Left lobe of liver (tissue), 2 donors: ENCODE measurements at regions not wholly inside any gene's neighbourhood (a gene's known extent, or its start where the extent isn't known, plus 50 kb on each side); places are given as distances from the start of the nearest gene placed in this dataset.
A peak's percentile ranks its signal among the peaks of the same experiment; 100 is the strongest.

ENCODE experiments used
- ATAC-seq: fragments of 200-7000 bp; cut with Tn5 transposase; one replicate; pipeline ENCODE4 v1.9.1; 2020; ENCODE audit warnings: mild to moderate bottlenecking, moderate library complexity
- DNase-seq: peaks from one replicate; pipeline ENCODE4 v3.0.0-alpha.2; 2020; ENCODE audit warnings: low spot score
- donor health status: DM: no; HTN: no; CAD: no; lungs with moderate emphysema.
- donor health status: DM: no; HTN: yes; CAD: no.

- no peak for ATAC-seq
- no peak for DNase-seq
Observed at GRCh38 chr12:126706300-126706699, 1560.7 kb upstream of the TMEM132C start.

GRCh38 chr12:126708492-126708896, 1558.5 kb upstream of the TMEM132C start:
- no peak for DNase-seq
- ATAC-seq = no peak

DNA sequence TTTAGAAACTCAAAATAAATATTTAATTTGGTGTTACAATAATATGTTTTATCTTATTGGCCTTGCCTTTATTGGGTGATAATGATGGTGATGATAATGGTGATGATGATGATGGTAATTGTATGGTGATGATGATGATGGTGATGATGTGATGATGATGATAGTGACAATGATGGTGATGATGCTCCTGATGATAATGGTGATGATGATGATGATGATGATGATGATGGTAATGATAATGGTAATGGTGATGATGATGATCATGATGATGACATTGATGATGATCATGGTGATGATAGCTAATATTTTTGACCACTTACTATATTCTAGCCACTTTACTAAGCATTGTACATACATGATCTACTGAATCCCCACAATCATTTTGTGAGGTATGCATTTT, 1548.6 kb upstream of the TMEM132C start:
- DNase-seq = no peak
- no peak for ATAC-seq

GRCh38 chr12:126719912-126720705, 1546.9 kb upstream of the TMEM132C start:
- no peak for DNase-seq
- ATAC-seq = no peak

- DNase-seq (no peak), ATAC-seq (no peak)
Observed at GRCh38 chr12:126726481-126727217, 1540.3 kb upstream of the TMEM132C start.

DNA sequence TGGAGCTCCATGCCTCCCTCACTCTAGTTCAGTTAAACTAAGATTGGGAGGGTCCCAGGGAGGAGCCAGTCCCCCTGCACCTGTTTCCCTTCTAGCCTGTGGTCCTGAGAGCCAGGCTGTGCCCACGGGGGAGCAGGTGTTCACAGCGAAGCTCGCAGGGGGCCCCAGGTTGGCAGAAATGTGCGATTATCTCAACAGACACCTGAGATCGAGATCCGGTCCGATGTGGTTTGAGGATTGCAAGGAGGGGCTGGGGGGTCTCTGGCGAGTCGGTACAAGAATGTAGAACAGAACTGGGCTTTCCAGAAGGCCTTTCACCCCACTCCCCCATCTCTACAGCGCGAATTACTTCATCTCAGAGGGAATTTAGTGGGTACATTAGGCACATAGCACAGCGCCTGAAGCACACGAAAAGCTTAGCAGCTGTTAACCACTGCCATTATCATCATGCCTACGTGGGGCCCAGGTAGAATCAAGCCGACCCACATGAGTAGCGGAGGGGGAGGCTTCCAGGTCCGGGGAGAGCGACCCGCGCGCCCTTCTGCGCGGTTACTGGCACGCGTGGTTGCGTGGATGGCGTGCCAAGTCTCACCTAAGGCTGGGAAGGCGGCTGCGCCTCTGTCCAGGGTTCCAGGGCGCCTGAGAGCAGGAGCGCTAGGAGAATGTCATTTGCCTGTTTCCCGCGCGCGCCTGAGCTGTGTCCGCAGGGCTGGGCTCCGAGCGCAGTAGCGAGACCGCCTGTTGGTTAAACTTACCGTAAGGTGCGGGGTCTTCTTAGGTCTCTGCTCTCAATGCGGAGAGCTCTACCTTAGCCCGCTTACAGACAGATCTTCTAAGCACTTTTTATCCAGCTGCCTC, 1539.5 kb upstream of the TMEM132C start:
- DNase-seq (no peak), ATAC-seq (no peak)

DNA sequence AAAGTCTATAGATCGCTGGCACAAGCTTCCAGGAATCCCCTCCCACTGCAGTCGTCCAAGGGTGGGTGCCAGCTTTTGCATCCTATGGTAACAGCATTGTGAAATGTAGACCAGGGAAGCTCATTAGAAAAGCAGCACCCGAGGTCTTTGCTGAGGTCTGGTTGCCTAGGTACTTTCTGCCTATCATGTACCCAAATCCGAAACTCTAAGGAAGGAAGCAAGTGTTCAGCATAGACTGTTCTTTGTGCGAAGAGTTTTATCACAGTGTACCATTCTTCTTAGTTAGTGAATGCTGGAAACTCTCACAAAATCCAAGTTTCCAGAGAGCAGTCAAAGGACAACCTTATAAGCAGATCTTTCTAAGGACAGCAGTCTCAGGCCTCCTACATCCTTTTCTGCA, 1532.7 kb upstream of the TMEM132C start:
- DNase-seq (no peak), ATAC-seq (no peak)

DNA sequence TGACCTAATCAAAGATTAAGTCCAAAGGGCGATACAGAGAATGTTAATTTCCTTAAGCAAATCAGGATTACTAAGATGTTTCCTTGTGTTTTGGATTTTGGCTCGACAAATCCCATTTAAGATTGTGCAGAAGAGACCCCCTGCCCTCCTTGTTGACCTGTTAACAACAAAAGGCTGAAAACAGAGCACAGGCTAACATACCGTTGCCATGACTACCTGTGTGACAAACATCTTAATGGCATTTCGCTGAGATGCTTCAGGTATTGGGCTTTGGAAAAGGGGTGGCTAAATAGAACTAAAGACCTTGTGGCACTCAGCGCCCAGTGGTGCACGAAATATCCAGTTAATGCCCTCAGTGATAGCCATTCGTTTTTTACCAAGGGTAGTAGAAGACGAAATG, 1532.3 kb upstream of the TMEM132C start:
- ATAC-seq (no peak), DNase-seq (no peak)

DNA sequence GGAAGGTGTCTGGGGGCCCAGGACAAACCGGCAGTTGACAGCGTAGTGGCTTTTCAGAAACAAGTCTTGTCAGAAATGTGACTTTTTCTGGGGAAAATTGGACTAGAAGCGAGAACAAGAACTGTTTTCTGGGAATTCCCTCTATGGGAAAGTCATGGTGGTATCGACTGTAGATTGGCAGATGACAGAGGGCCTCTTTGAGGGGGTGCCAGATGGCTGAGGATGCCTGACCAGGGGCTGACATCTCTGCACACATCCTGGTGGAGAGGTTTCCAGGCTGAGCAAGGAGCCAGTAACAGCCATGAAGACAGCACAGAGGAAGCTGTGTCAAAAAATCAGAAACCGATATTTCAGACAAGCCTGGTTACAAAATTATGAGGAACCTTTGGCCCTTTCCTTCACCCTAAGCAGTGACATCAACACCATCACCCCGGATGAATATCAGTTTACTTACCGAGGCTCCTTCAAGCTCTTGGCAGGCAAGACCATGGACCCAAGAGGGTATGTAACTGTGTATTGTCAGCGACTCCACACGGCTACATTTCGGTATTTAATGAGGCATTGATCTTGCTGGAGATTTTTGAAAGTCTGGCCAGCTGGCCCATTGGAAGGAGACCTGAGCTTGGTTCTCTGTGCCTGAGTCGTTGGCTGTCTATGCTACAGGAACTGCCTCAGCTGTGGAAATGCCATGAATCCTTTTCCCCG, 1525.3 kb upstream of the TMEM132C start:
- DNase-seq (no peak), ATAC-seq (no peak)

- DNase-seq = no peak
- no peak for ATAC-seq
Observed at GRCh38 chr12:126742241-126742641, 1524.7 kb upstream of the TMEM132C start.

DNA sequence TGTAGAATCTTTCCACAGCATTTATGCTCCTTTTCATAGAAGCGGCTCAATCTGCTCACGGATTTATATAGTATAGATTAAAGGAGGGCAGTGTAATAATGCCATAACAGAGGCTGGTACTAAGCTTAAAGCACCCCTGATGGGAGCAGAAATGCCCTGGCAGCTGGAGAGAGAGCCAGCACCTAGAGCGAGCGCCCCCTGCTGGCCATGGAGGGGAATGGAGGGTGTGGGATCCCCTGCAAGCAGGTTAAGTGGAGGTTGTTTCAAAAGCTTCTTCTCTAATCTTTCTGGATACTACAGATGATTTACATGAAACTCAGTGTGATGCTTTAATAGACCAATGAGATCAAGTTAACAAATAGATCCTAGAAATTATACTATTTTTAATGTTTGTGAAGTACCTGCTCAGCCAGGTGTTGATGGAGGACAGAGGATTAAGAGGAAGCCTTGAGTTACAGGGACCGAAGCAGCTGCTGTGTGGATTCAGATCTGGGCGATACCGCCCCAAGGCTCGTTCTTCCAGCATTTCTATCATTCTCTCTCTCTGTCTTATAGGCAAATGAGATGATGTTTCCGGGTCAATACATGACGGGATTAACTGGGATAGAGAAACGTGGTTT, 1519.3 kb upstream of the TMEM132C start:
- DNase-seq (peak; percentile 50), ATAC-seq (peak; percentile 86)

GRCh38 chr12:126752021-126752420, 1514.9 kb upstream of the TMEM132C start:
- no peak for ATAC-seq
- no peak for DNase-seq

GRCh38 chr12:126757326-126757725, 1509.6 kb upstream of the TMEM132C start:
- ATAC-seq = no peak
- DNase-seq = no peak

GRCh38 chr12:126760092-126760491, 1506.9 kb upstream of the TMEM132C start:
- no peak for ATAC-seq
- DNase-seq = no peak

DNA sequence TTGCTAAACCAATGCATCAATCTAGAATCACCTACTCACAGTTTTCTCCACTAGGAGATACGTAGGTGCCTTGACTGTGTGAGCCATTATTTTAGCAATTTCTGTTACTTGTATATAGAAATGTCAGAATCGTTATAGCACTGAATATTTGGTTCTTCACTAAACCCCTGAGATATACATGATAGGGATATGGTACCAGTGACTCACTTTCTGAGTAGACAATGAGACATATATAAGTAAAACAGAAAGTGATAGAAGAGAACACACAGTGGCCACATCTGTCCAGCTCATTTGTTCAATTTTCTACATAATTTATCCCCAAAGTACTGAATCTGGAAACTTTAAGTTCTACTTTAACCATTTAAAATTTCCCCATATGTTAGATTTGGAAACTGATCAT, 1505.5 kb upstream of the TMEM132C start:
- no peak for ATAC-seq
- no peak for DNase-seq

GRCh38 chr12:126762150-126762549, 1504.8 kb upstream of the TMEM132C start:
- ATAC-seq (no peak), DNase-seq (no peak)

- ATAC-seq (no peak), DNase-seq (no peak)
Observed at GRCh38 chr12:126763359-126763758, 1503.6 kb upstream of the TMEM132C start.

DNA sequence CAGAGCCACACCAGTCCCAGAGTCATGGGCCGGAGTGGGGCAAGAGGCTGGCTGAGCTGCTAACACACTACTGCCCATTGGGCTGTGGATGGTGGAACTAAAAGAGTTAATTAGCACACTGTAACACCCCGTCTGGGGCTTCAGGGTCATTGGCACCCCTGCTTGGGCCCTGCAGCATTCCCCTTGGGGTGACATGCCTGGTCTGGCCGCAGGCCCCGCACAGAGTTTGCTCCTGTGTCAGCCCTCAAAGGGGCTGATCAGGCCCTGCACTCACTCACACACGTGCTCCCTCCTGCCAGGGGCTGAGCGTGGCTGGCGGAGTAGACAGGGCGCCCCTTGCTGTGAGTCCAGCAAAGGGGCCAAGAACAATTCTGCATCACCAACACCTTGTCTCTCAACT, 1499.6 kb upstream of the TMEM132C start:
- ATAC-seq (no peak), DNase-seq (no peak)

DNA sequence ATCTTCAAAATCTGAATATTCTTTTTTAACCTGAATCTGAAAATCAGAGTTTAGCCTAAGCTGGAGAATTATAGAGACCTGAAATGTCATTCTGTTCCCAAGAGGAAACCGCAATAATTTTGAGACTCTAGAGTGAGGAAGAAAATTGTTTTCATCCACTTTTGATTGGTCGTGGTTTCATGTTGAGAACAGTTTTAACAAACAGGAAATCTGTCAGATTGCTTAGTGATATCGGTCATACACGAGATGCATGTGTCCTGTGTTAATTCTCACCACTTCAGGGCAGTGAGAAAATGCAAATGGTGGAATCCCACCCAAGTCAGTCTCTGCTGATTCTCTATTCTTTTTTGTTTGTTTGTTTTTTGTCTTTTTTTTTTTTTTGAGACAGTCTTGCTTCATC, 1498.5 kb upstream of the TMEM132C start:
- ATAC-seq = no peak
- DNase-seq = no peak

DNA sequence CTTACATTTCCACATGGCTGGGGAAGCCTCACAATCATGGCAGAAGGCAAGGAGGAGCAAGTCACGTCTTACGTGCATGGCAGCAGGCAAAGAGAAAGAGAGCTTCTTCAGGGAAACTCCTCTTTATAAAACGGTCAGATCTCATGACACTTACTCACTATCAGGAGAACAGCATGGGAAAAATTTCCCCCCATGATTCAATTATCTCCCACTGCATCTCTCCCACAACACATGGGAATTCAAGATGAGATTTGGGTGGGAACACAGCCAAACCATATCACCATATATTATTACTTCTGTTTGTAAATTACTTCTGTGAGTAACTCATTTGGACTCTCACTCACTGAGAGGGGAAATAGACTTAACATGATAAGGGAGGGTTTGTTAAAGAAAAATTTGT, 1496.8 kb upstream of the TMEM132C start:
- DNase-seq = no peak

More for the DNA sequence above, 1496.8 kb upstream of the TMEM132C start:
- ATAC-seq = no peak
